Gastrocnemius medialis (tissue), 4 donors: ENCODE measurements at regions not wholly inside any gene's neighbourhood (a gene's known extent, or its start where the extent isn't known, plus 50 kb on each side); places are given as distances from the start of the nearest gene placed in this dataset.

Experiments used
- ATAC-seq, 2 donors: fragments of 150-250 bp; one replicate each; pipeline ENCODE4 v1.9.1; 2016
- DNase-seq, 2 donors: peaks; one replicate each; pipeline ENCODE4 v3.0.0-alpha.2; 2019
- H3K27ac ChIP-seq, 4 donors: fragments of 200-600 bp; sonication (generic); 1 replicate in 1 of 4; 2 replicates in 3 of 4; pipeline ENCODE4 v1.5.1; 2016 to 2018; ENCODE audit warnings: mild to moderate bottlenecking in 2 of 4, moderate library complexity in 1 of 4
- H3K27me3 ChIP-seq, 3 donors: fragments of 200-600 bp; sonication (generic) in 2 of 3; 1 replicate in 1 of 3; 2 replicates in 2 of 3; pipeline versions ENCODE4 v1.5.1 to v1.6.0; 2016 to 2019; ENCODE audit warnings: mild to moderate bottlenecking in 1 of 3, moderate library complexity in 1 of 3
- H3K36me3 ChIP-seq, 2 donors: fragments of 200-600 bp; sonication (generic) in 1 of 2; one replicate each; pipeline ENCODE4 v1.5.1; 2017 to 2018
- H3K4me1 ChIP-seq, 2 donors: fragments of 200-600 bp; sonication (generic) in 1 of 2; one replicate each; pipeline ENCODE4 v1.5.1; 2016 to 2017; ENCODE audit warnings: mild to moderate bottlenecking in 2 of 2
- H3K4me3 ChIP-seq, 4 donors: fragments of 200-600 bp; sonication (generic) in 3 of 4; 1 replicate in 1 of 4; 2 replicates in 3 of 4; pipeline ENCODE4 v1.5.1; 2016 to 2019; ENCODE audit warnings: mild to moderate bottlenecking in 2 of 4
- H3K9me3 ChIP-seq, 3 donors: fragments of 200-600 bp; sonication (generic) in 2 of 3; 1 replicate in 1 of 3; 2 replicates in 2 of 3; pipeline ENCODE4 v1.5.1; 2016 to 2019
- POLR2A ChIP-seq, 2 donors: fragments of 450-650 bp; IDR thresholded peaks; one replicate each; pipeline ENCODE4 v1.6.1; 2017; ENCODE audit warnings: antibody characterized with exemption in 2 of 2, mild to moderate bottlenecking in 2 of 2, moderate library complexity in 2 of 2
- in situ Hi-C, 4 donors: fragments of 200-750 bp; cut with MboI; loops; one replicate each; pipeline versions ENCODE4 v1.15.0 to v1.8.0; 2017; ENCODE audit warnings: low sequenced_read_pairs in 4 of 4
- intact Hi-C: fragments of 100-400 bp; cut with DNase I; formaldehyde crosslinking; loops from one replicate; pipeline ENCODE4 v1.15.1; 2023; ENCODE audit warnings: low total_unique reads
- TF ChIP-seq, protein P1 (sequence below), 5 experiments: fragments of 450-650 bp in 3 of 5; fragments of 200-600 bp in 2 of 5; sonication (generic) in 2 of 5; IDR thresholded peaks in 4 of 5; conservative IDR thresholded peaks in 1 of 5; 1 replicate in 4 of 5; 2 replicates in 1 of 5; pipeline ENCODE4 v1.5.1; 2016 to 2019; ENCODE audit warnings: antibody characterized with exemption in 5 of 5, mild to moderate bottlenecking in 3 of 5, moderate library complexity in 3 of 5

DNA sequence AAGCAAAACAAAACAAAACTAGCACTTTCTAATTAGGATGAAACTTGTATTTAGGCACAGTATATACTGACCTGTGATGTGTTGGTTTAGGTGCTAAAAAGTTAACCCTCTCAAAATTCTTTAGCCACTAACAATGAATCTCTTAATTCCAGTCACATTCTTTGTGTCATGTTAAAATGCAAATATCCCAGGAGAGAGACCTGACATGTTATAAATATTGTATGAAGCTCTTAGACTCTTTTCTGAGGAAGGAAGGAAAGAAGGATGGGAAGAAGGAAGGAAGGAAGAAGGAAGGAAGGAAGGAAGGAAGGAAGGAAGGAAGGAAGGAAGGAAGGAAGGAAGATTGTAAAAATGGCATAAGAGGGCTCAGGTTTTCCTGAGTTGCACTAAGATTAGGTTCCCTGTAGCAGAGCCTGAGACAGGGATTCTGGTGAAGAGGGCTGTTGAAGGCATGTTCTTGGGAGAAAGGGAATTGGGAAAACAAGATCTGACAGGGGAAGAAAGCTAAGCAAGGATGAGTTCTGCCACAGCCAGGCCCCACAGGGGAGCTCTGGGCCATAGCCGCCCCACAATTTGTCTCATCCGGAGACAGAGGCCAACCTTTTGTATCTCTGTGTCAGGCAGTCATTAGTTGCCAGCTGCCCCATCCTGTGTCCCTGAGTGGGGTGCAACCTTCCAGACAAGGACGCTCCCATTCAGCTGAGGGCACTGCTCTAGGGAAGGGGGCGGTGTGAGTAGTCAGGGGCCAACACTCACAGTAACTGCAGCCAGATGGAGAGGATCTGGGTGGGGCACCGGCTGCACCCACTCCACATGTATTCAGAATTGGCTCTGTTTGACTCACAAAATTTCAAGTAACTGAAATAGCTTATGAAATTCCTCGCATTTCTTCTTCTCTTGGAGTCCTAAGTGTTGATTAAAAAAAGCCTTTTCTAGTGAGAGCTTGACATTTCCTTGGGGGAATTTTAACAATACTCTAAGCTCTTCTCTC, 189.3 kb upstream of the ARG1 start:
- DNase-seq (no peak), ATAC-seq (no peak)
- Histone ChIP-seq H3K27ac (no peak overlapping the region), H3K36me3 (no peaks in the 10 kb centered on the region), H3K4me1 (peaks cover 0 to 11% of the 10 kb centered on the region in 2 donors), H3K4me3 (no peak overlapping the region), H3K9me3 (no peaks in the 10 kb centered on the region), H3K27me3 (no peaks in the 10 kb centered on the region)
- TF ChIP-seq POLR2A (IDR thresholded peaks at IDR 0.05): no peak
- TF ChIP-seq, protein P1, sequence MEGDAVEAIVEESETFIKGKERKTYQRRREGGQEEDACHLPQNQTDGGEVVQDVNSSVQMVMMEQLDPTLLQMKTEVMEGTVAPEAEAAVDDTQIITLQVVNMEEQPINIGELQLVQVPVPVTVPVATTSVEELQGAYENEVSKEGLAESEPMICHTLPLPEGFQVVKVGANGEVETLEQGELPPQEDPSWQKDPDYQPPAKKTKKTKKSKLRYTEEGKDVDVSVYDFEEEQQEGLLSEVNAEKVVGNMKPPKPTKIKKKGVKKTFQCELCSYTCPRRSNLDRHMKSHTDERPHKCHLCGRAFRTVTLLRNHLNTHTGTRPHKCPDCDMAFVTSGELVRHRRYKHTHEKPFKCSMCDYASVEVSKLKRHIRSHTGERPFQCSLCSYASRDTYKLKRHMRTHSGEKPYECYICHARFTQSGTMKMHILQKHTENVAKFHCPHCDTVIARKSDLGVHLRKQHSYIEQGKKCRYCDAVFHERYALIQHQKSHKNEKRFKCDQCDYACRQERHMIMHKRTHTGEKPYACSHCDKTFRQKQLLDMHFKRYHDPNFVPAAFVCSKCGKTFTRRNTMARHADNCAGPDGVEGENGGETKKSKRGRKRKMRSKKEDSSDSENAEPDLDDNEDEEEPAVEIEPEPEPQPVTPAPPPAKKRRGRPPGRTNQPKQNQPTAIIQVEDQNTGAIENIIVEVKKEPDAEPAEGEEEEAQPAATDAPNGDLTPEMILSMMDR (IDR thresholded peaks at IDR 0.05 in 4 of 5, conservative IDR thresholded peaks at IDR 0.05 in 1 of 5): no peak
- in situ Hi-C loops (no loop called here), intact Hi-C loops (no loop called here)

DNA sequence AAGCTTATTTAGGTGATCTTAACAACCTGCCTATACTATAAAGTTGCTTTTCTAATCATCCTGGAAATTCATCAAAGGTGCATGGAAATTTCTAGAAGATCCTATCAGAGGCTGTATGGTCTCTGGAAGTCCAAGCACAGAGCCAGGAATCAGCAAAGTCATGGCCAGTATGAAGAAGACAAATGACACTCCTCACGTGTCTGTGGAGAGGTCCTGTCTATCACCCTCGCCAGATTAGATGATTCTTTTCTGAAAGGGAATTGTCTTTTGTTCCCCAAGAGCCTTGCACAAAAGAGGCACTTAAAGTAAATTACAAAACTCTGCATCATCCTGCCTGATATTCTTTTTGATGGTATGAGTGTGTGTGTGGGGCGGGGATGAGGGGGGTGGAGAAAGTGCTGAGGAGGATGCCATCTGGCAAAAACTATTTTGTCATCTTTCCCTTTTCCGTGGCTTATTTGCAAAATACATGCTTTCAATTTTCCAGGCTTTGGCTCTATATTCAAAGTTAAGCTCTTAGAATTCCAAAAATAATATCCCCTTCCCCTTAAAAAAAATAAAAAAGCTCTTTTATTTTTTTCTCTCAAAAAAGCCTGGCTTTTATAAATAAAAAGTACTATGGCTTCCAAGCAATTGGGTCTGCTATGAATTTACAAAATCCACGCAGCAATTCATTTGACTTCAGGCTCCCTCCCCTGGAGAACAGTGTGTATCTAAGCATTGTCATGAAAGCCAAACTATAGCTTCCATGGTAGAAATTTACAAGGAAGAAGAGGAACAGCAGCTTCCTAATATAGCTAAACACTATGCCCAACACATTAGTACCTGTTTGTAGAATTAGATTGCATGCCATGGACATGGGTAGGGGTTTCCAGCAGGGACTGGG, 185.2 kb upstream of the ARG1 start:
- DNase-seq (no peak), ATAC-seq (no peak)
- Histone ChIP-seq H3K4me3 (no peak overlapping the region), H3K36me3 (no peaks in the 10 kb centered on the region), H3K27me3 (no peaks in the 10 kb centered on the region), H3K4me1 (peaks cover 0 to under 1% of the 10 kb centered on the region in 2 donors), H3K9me3 (no peaks in the 10 kb centered on the region), H3K27ac (no peak overlapping the region)
- intact Hi-C loops (no loop called here), in situ Hi-C loops (no loop called here)
- TF ChIP-seq, protein P1 (IDR thresholded peaks at IDR 0.05 in 4 of 5, conservative IDR thresholded peaks at IDR 0.05 in 1 of 5): no peak
- no peak for TF ChIP-seq POLR2A (IDR thresholded peaks at IDR 0.05)

- no peak for DNase-seq
- in situ Hi-C loops: no loop called here
- TF ChIP-seq, protein P1 (IDR thresholded peaks at IDR 0.05 in 4 of 5, conservative IDR thresholded peaks at IDR 0.05 in 1 of 5): no peak
- no peak for TF ChIP-seq POLR2A (IDR thresholded peaks at IDR 0.05)
- intact Hi-C loops: no loop called here
- no peak overlapping the region for H3K4me3 ChIP-seq
- no peak for ATAC-seq
- H3K27me3 ChIP-seq: no peaks in the 10 kb centered on the region
- no peaks in the 10 kb centered on the region for H3K4me1 ChIP-seq
- H3K9me3 ChIP-seq: no peaks in the 10 kb centered on the region
- no peak overlapping the region for H3K27ac ChIP-seq
- H3K36me3 ChIP-seq: no peaks in the 10 kb centered on the region
Measured at GRCh38 chr6:131390322-131390721, 182.7 kb upstream of the ARG1 start.

GRCh38 chr6:131391116-131391515, 181.9 kb upstream of the ARG1 start:
- Histone ChIP-seq H3K4me1 (no peaks in the 10 kb centered on the region), H3K27me3 (no peaks in the 10 kb centered on the region), H3K36me3 (no peaks in the 10 kb centered on the region), H3K27ac (no peak overlapping the region), H3K9me3 (no peaks in the 10 kb centered on the region), H3K4me3 (no peak overlapping the region)
- DNase-seq (no peak), ATAC-seq (no peak)
- intact Hi-C loops: no loop called here
- TF ChIP-seq POLR2A (IDR thresholded peaks at IDR 0.05): no peak
- in situ Hi-C loops: no loop called here

DNA sequence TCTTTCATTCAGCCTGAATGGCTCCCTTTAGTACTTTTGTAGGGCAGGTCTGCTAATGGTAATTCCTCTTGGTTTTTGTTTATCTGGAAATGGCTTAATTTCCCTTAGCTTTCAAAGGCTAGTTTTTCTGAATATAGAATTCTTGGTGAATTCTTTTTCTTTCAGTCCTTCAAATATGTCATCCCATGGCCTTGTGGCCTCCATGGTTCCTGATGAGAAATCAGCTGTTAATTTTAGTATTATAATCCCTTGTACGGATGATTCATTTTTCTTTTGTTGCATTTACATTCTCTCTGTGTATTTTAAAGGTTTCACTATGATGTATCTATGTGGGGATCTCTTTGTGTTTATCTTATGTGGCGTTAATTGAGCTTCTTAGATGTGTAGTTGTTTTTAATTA, 179.6 kb upstream of the ARG1 start:
- ATAC-seq: no peak
- Histone ChIP-seq H3K36me3 (no peaks in the 10 kb centered on the region), H3K27me3 (no peaks in the 10 kb centered on the region), H3K9me3 (no peaks in the 10 kb centered on the region), H3K4me3 (no peak overlapping the region), H3K27ac (no peak overlapping the region), H3K4me1 (no peaks in the 10 kb centered on the region)
- intact Hi-C loops: no loop called here
- DNase-seq: no peak
- in situ Hi-C loops: no loop called here
- no peak for TF ChIP-seq POLR2A (IDR thresholded peaks at IDR 0.05)
- TF ChIP-seq, protein P1 (IDR thresholded peaks at IDR 0.05 in 4 of 5, conservative IDR thresholded peaks at IDR 0.05 in 1 of 5): no peak
